B cell (primary cell): ENCODE measurements at regions not wholly inside any gene's neighbourhood (a gene's known extent, or its start where the extent isn't known, plus 50 kb on each side); places are given as distances from the start of the nearest gene placed in this dataset.

Source experiments
- ATAC-seq: fragments of 200-7000 bp; cut with Tn5 transposase; one replicate; pipeline ENCODE4 v1.10.0; 2021; ENCODE audit warnings: low read depth, mild to moderate bottlenecking, moderate number of reproducible peaks, moderate library complexity
- CTCF ChIA-PET: fragments of 350-600 bp; sonication (Branson Sonifier 250); formaldehyde crosslinking; loops from one replicate; lab custom pipeline; 2021; ENCODE audit warnings: antibody characterized with exemption, inconsistent platforms; lab: Charles Lee
- POLR2A ChIA-PET: fragments of 350-600 bp; sonication (Branson Sonifier 250); formaldehyde crosslinking; loops from one replicate; lab custom pipeline; 2021; ENCODE audit warnings: antibody characterized with exemption; lab: Charles Lee
- DNase-seq: peaks from one replicate; pipeline ENCODE4 v3.0.0; 2013
- H2AFZ ChIP-seq: 2 replicates; pipeline ENCODE4 v1.6.1; 2012; ENCODE audit warnings: mild to moderate bottlenecking, low read depth, low read length; ENCODE audit not compliant: insufficient read depth, poor library complexity, severe bottlenecking
- H3K27ac ChIP-seq, 2 donors: 1 replicate in 1 of 2; 2 replicates in 1 of 2; pipeline ENCODE4 v1.5.1; 2012 to 2013; ENCODE audit warnings: low read length in 2 of 2, mild to moderate bottlenecking in 2 of 2, moderate library complexity in 1 of 2
- H3K27me3 ChIP-seq, 4 experiments: fragments of 200-600 bp in 1 of 4; sonication (generic) in 1 of 4; replicated peaks in 1 of 4; 1 replicate in 2 of 4; 2 replicates in 2 of 4; pipeline versions ENCODE4 v1.6.1 to v1.7.0; 2013 to 2016; ENCODE audit warnings: low read length in 3 of 4, mild to moderate bottlenecking in 2 of 4, mixed read lengths in 1 of 4, moderate library complexity in 1 of 4; ENCODE audit not compliant: insufficient read depth in 4 of 4, control insufficient read depth in 3 of 4; ENCODE audit errors: control extremely low read depth in 1 of 4
- H3K36me3 ChIP-seq, 2 experiments: replicated peaks in 1 of 2; 1 replicate in 1 of 2; 2 replicates in 1 of 2; pipeline versions ENCODE4 v1.6.1 to v1.7.1; 2013; ENCODE audit warnings: low read length in 1 of 2; ENCODE audit not compliant: insufficient read depth in 2 of 2, control insufficient read depth in 1 of 2; ENCODE audit errors: control extremely low read depth in 1 of 2, extremely low read depth in 1 of 2
- H3K4me1 ChIP-seq, 2 donors: fragments of 200-600 bp in 1 of 2; sonication (generic) in 1 of 2; 1 replicate in 1 of 2; 2 replicates in 1 of 2; pipeline versions ENCODE4 v1.5.1 to v1.6.1; 2013 to 2017; ENCODE audit warnings: low read length in 2 of 2; ENCODE audit not compliant: control insufficient read depth in 2 of 2, insufficient read depth in 2 of 2
- H3K4me2 ChIP-seq: replicated peaks from 2 replicates; pipeline ENCODE3; 2012; ENCODE audit warnings: mild to moderate bottlenecking, low read depth, low read length; ENCODE audit not compliant: poor library complexity, severe bottlenecking
- H3K4me3 ChIP-seq, 5 experiments: fragments of 200-600 bp in 1 of 5; sonication (generic) in 1 of 5; 1 replicate in 3 of 5; 2 replicates in 2 of 5; pipeline versions ENCODE4 v1.5.1 to v1.7.0; 2011 to 2016; ENCODE audit warnings: low read length in 4 of 5, mild to moderate bottlenecking in 4 of 5, low read depth in 2 of 5, control low read depth in 1 of 5, moderate library complexity in 1 of 5; ENCODE audit not compliant: insufficient read depth in 1 of 5; ENCODE audit errors: control extremely low read depth in 1 of 5, extremely low read depth in 1 of 5
- H3K79me2 ChIP-seq: fragments of 200-600 bp; sonication (generic); one replicate; pipeline ENCODE4 v1.6.0; 2016; ENCODE audit warnings: low read length; ENCODE audit not compliant: control insufficient read depth, insufficient read depth
- H3K9ac ChIP-seq: fragments of 200-600 bp; sonication (generic); 2 replicates; pipeline ENCODE4 v1.6.1; 2017; ENCODE audit warnings: mild to moderate bottlenecking, low read length, moderate library complexity
- H3K9me3 ChIP-seq, 3 donors: one replicate each; pipeline versions ENCODE4 v1.6.1 to v1.7.1; 2013; ENCODE audit warnings: low read length in 2 of 3; ENCODE audit not compliant: control insufficient read depth in 2 of 3, insufficient read depth in 1 of 3; ENCODE audit errors: control extremely low read depth in 1 of 3
- H4K20me1 ChIP-seq: 2 replicates; pipeline ENCODE4 v1.6.0; 2012; ENCODE audit warnings: mild to moderate bottlenecking, low read length; ENCODE audit not compliant: insufficient read depth, control insufficient read depth, poor library complexity, severe bottlenecking
- H3K27ac Mint-ChIP-seq: one replicate; pipeline ENCODE4 v1.8.0; 2021; ENCODE audit warnings: mixed read lengths
- H3K27me3 Mint-ChIP-seq: one replicate; pipeline ENCODE4 v1.8.0; 2021; ENCODE audit warnings: mixed read lengths
- H3K4me1 Mint-ChIP-seq: one replicate; pipeline ENCODE4 v1.8.0; 2021; ENCODE audit warnings: mixed read lengths
- H3K4me3 Mint-ChIP-seq: one replicate; pipeline ENCODE4 v1.8.0; 2021; ENCODE audit warnings: mixed read lengths
- H3K9me3 Mint-ChIP-seq: one replicate; pipeline ENCODE4 v1.8.0; 2022; ENCODE audit warnings: mixed read lengths; ENCODE audit not compliant: insufficient read depth
- CTCF ChIP-seq: fragments of 200-600 bp; IDR thresholded peaks from one replicate; pipeline ENCODE4 v1.8.0; 2022; ENCODE audit warnings: antibody characterized with exemption, mild to moderate bottlenecking
- EZH2 ChIP-seq: IDR thresholded peaks from 2 replicates; pipeline ENCODE4 v1.6.1; 2012; ENCODE audit warnings: borderline replicate concordance, low read depth, mild to moderate bottlenecking, moderate library complexity, low read length; ENCODE audit not compliant: insufficient read depth, poor library complexity, severe bottlenecking
- WGBS: methylation state at CpG from one replicate; pipeline ENCODE4 v1.1.5; 2013; ENCODE audit warnings: missing lambda C conversion rate; ENCODE audit not compliant: insufficient coverage; 5-methylcytosine and 5-hydroxymethylcytosine counted together
- intact Hi-C: fragments of 100-400 bp; cut with micrococcal nuclease; formaldehyde crosslinking; loops from one replicate; pipeline ENCODE4 v1.10.0; 2022

- Mint-ChIP-seq H3K4me1 (peaks cover 8% of the 10 kb centered on the region), H3K4me3 (no peak overlapping the region), H3K27me3 (peaks cover 16% of the 10 kb centered on the region), H3K9me3 (peaks cover 7% of the 10 kb centered on the region), H3K27ac (no peak overlapping the region)
- Histone ChIP-seq H3K4me3 (no peak overlapping the region), H3K27ac (no peak overlapping the region), H3K4me1 (peaks cover 0 to 3% of the 10 kb centered on the region in 2 donors), H3K4me2 (no peak overlapping the region), H3K27me3 (peaks cover 0 to 6% (median 1%) of the 10 kb centered on the region in 4 experiments), H4K20me1 (no peaks in the 10 kb centered on the region), H3K79me2 (no peaks in the 10 kb centered on the region), H3K36me3 (no peaks in the 10 kb centered on the region), H2AFZ (no peak overlapping the region), H3K9me3 (peaks cover 5 to 18% (median 16%) of the 10 kb centered on the region in 3 donors), H3K9ac (no peak overlapping the region)
- no peak for TF ChIP-seq CTCF
- TF ChIP-seq EZH2 = no peak
- intact Hi-C loops = no loop called here
- WGBS = 89% methylated on average over 1 of the region's 4 CpGs
- DNase-seq (no peak), ATAC-seq (no peak)
- ChIA-PET CTCF (no interaction called here), POLR2A (no interaction called here)
These were observed 394.6 kb downstream of the PREX1 start for GRCh38 chr20:48433178-48433577.

GRCh38 chr20:48432494-48432832 is 395.3 kb downstream of the PREX1 start:
- CTCF ChIA-PET = interaction anchor here (0.8 kb wide), 1 partner anchor 12 kb away, joined by 4 read pairs; no protein-coding TSS in a partner anchor
- Histone ChIP-seq H3K4me2 (no peak overlapping the region), H3K27ac (no peak overlapping the region), H4K20me1 (no peaks in the 10 kb centered on the region), H3K79me2 (no peaks in the 10 kb centered on the region), H3K9me3 (peaks cover 5 to 14% (median 12%) of the 10 kb centered on the region in 3 donors), H3K4me3 (no peak overlapping the region), H3K36me3 (no peaks in the 10 kb centered on the region), H2AFZ (no peak overlapping the region), H3K4me1 (peaks cover 0 to 3% of the 10 kb centered on the region in 2 donors), H3K9ac (no peak overlapping the region), H3K27me3 (no peaks in the 10 kb centered on the region)
- no peak overlapping the region for H3K4me3 Mint-ChIP-seq
- TF ChIP-seq CTCF = no peak
- no peak for TF ChIP-seq EZH2
- intact Hi-C loops = no loop called here
- POLR2A ChIA-PET = no interaction called here
- peaks cover 5% of the 10 kb centered on the region for H3K9me3 Mint-ChIP-seq
- peaks cover 8% of the 10 kb centered on the region for H3K4me1 Mint-ChIP-seq
- no peak for DNase-seq
- peaks cover 14% of the 10 kb centered on the region for H3K27me3 Mint-ChIP-seq
- no peak overlapping the region for H3K27ac Mint-ChIP-seq
- ATAC-seq = no peak
- WGBS = 78% methylated on average over 2 of the region's 5 CpGs
